Transverse colon (tissue), 4 donors: ENCODE measurements at regions not wholly inside any gene's neighbourhood (a gene's known extent, or its start where the extent isn't known, plus 50 kb on each side); places are given as distances from the start of the nearest gene placed in this dataset.

Experiments
- DNase-seq: peaks from one replicate; pipeline ENCODE4 v3.0.0-alpha.2; 2019
- H3K27ac ChIP-seq, 4 donors: fragments of 200-600 bp; sonication (generic); 2 replicates each; pipeline ENCODE4 v1.5.1; 2016 to 2018; ENCODE audit warnings: inconsistent platforms in 4 of 4
- H3K27me3 ChIP-seq: fragments of 200-600 bp; sonication (generic); 2 replicates; pipeline ENCODE4 v1.5.1; 2017; ENCODE audit warnings: inconsistent platforms
- H3K36me3 ChIP-seq, 4 donors: fragments of 200-600 bp; sonication (generic); 2 replicates each; pipeline ENCODE4 v1.5.1; 2017 to 2019; ENCODE audit warnings: inconsistent platforms in 4 of 4
- H3K4me1 ChIP-seq, 4 donors: fragments of 200-600 bp; sonication (generic); 2 replicates each; pipeline ENCODE4 v1.5.1; 2017 to 2020; ENCODE audit warnings: inconsistent platforms in 4 of 4
- H3K4me3 ChIP-seq, 4 donors: fragments of 200-600 bp; sonication (generic); 1 replicate in 1 of 4; 2 replicates in 3 of 4; pipeline versions ENCODE4 v1.5.1 to v1.6.1; 2017 to 2019; ENCODE audit warnings: inconsistent platforms in 4 of 4
- H3K9me3 ChIP-seq, 2 donors: fragments of 200-600 bp; sonication (generic); 2 replicates each; pipeline ENCODE4 v1.5.1; 2017 to 2019; ENCODE audit warnings: inconsistent platforms in 2 of 2
- EP300 ChIP-seq: sonication (generic); formaldehyde crosslinking; IDR thresholded peaks from one replicate; pipeline ENCODE4 v1.6.1; 2017; ENCODE audit warnings: antibody characterized with exemption, low read depth
- POLR2A ChIP-seq: fragments of 450-650 bp; IDR thresholded peaks from one replicate; pipeline ENCODE4 v1.6.1; 2016; ENCODE audit warnings: antibody characterized with exemption, mild to moderate bottlenecking, moderate library complexity
- POLR2AphosphoS5 ChIP-seq, 3 donors: sonication (generic); formaldehyde crosslinking; IDR thresholded peaks; one replicate each; pipeline ENCODE4 v1.6.1; 2016; ENCODE audit warnings: antibody characterized with exemption in 3 of 3
- WGBS, 2 donors: methylation state at CpG; one replicate each; pipeline ENCODE4 v1.1.5; 2018; ENCODE audit warnings: low coverage in 1 of 2; 5-methylcytosine and 5-hydroxymethylcytosine counted together
- in situ Hi-C, 4 donors: fragments of 200-750 bp; cut with MboI; loops; one replicate each; pipeline versions ENCODE4 v1.15.0 to v1.15.1; 2017; ENCODE audit warnings: low sequenced_read_pairs in 3 of 4, low pct_ligation_motif_present in 1 of 4, low pct_unique_long_range_greater_than_20kb in 1 of 4
- intact Hi-C: fragments of 100-400 bp; cut with DNase I; formaldehyde crosslinking; loops from one replicate; pipeline ENCODE4 v1.15.1; 2023; ENCODE audit warnings: low total_unique reads
- TF ChIP-seq, protein P1 (sequence below), 5 experiments: fragments of 200-600 bp in 3 of 5; fragments of 450-650 bp in 2 of 5; sonication (generic) in 3 of 5; IDR thresholded peaks; 1 replicate in 2 of 5; 2 replicates in 3 of 5; pipeline ENCODE4 v1.5.1; 2016 to 2017; ENCODE audit warnings: antibody characterized with exemption in 5 of 5, inconsistent platforms in 3 of 5, mild to moderate bottlenecking in 2 of 5, moderate library complexity in 1 of 5

DNA sequence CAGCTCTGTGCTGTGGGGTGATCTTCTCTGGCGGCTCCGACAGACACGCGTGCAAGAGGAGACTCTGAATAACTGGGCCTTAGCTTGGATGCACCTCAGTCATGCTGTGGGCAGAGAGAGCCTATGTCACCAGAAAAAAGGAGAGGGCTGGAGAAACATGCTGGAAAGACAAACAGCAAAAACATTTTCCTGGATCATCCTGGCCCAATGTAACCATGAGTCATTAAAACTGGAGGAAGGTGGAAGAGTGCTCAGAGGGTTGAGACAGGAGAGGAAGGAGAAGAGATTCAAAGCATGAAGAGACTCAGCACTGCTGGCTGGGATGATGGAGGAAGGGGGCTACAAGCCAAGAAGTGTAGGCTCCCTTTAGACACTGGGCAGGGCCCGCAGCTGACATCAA lies 292.0 kb downstream of the CDH26 start:
- no peaks in the 10 kb centered on the region for H3K4me1 ChIP-seq
- no peak for TF ChIP-seq EP300
- TF ChIP-seq POLR2AphosphoS5 (IDR thresholded peaks at IDR 0.05), result no peak
- no peak for TF ChIP-seq POLR2A
- TF ChIP-seq, protein P1, sequence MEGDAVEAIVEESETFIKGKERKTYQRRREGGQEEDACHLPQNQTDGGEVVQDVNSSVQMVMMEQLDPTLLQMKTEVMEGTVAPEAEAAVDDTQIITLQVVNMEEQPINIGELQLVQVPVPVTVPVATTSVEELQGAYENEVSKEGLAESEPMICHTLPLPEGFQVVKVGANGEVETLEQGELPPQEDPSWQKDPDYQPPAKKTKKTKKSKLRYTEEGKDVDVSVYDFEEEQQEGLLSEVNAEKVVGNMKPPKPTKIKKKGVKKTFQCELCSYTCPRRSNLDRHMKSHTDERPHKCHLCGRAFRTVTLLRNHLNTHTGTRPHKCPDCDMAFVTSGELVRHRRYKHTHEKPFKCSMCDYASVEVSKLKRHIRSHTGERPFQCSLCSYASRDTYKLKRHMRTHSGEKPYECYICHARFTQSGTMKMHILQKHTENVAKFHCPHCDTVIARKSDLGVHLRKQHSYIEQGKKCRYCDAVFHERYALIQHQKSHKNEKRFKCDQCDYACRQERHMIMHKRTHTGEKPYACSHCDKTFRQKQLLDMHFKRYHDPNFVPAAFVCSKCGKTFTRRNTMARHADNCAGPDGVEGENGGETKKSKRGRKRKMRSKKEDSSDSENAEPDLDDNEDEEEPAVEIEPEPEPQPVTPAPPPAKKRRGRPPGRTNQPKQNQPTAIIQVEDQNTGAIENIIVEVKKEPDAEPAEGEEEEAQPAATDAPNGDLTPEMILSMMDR (IDR thresholded peaks at IDR 0.05), result no peak
- 60 to 91% methylated on average over 1 to 5 of the region's 5 CpGs for WGBS, 2 donors
- H3K27me3 ChIP-seq, result no peaks in the 10 kb centered on the region
- intact Hi-C loops (no loop called here), in situ Hi-C loops (no loop called here)
- DNase-seq, result no peak
- H3K4me3 ChIP-seq, result no peak overlapping the region
- no peaks in the 10 kb centered on the region for H3K36me3 ChIP-seq
- no peaks in the 10 kb centered on the region for H3K9me3 ChIP-seq
- no peak overlapping the region for H3K27ac ChIP-seq

DNA sequence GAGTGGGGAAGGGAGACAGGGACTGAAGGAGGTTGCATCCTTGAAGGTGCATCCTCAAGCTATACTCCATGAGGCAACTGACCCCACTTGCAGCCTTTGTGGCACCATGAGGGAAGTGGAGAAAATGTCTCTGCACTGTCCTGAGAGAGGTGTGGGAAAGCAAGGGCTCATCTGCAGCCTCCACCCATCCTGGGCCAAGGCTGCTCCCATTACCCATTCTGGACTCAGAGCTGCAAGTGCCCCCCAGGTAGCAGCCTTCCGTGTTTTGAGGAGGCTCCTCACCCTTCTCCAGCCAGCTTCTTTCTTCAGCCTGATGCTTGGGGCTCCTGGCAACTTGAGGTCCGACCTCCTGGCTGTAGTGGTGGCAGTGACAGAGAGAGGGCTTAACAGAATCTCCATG lies 294.6 kb downstream of the CDH26 start:
- Histone ChIP-seq H3K36me3 (no peaks in the 10 kb centered on the region), H3K4me1 (no peaks in the 10 kb centered on the region), H3K9me3 (no peaks in the 10 kb centered on the region), H3K27ac (no peak overlapping the region), H3K4me3 (no peak overlapping the region), H3K27me3 (no peaks in the 10 kb centered on the region)
- 60 to 79% methylated on average over 1 to 2 of the region's 2 CpGs for WGBS, 2 donors
- TF ChIP-seq POLR2AphosphoS5 (IDR thresholded peaks at IDR 0.05) (no peak), POLR2A (no peak), EP300 (no peak)
- TF ChIP-seq, protein P1 (IDR thresholded peaks at IDR 0.05), result no peak
- no peak for DNase-seq
- in situ Hi-C loops (no loop called here), intact Hi-C loops (no loop called here)

DNA sequence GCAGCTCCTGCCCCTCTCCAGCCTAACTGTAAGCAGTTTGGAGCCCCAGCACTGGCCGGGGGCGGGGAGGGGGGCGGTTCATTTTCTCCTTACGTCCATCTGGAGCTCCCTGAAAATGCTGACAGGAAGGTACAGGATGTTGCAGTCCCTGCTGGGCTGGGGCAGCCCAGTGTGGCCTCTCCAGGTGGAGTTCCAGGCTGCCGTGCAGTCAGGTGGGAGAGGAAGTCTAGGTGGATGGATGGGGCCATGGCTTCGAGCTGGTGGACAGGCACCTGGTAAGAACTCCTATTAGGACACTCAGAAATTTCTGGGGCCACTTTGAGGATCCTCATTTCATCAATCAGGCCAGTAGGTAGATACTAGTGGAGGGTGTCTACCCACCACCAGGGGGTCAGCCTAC lies 295.2 kb downstream of the CDH26 start:
- intact Hi-C loops, result no loop called here
- no peak overlapping the region for H3K27ac ChIP-seq
- DNase-seq, result no peak
- no peaks in the 10 kb centered on the region for H3K9me3 ChIP-seq
- no peaks in the 10 kb centered on the region for H3K4me1 ChIP-seq
- 64% methylated on average over 2 of the region's 6 CpGs; no CpG with 5 or more reads in 1 of the 2 donors for WGBS, 2 donors
- TF ChIP-seq POLR2AphosphoS5 (IDR thresholded peaks at IDR 0.05), result no peak
- TF ChIP-seq EP300, result no peak
- TF ChIP-seq, protein P1 (IDR thresholded peaks at IDR 0.05), result no peak
- no peak for TF ChIP-seq POLR2A
- no peaks in the 10 kb centered on the region for H3K27me3 ChIP-seq
- H3K36me3 ChIP-seq, result no peaks in the 10 kb centered on the region
- H3K4me3 ChIP-seq, result no peak overlapping the region
- in situ Hi-C loops, result no loop called here

DNA sequence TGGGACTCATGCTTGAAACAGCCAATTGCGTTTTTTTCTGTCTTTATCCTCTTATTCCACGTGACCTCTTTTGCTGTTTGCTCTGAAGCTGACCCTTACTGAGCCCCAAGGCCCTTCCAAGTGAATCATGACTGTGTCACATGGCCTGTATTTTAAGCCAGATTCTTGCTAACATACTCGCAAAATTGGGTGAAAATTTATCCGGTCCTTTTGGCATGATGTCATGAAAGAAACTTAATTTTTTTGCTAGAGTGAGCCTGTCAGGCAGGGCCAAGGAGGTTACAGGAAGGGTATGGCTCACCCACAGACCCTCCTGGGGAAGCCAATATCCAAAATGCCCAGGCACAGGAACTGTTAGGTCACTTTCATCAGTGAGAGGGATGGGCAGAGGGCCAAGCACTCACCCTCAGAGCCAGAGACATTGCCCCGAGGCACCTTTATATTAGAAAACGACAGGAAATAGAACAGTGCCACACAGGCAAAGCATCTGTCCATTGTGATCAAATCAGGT lies 296.7 kb downstream of the CDH26 start:
- intact Hi-C loops, result no loop called here
- DNase-seq, result no peak
- no peak for TF ChIP-seq EP300
- TF ChIP-seq POLR2AphosphoS5 (IDR thresholded peaks at IDR 0.05), result no peak
- no peak for TF ChIP-seq POLR2A
- TF ChIP-seq, protein P1 (IDR thresholded peaks at IDR 0.05), result no peak
- Histone ChIP-seq H3K27me3 (no peaks in the 10 kb centered on the region), H3K27ac (no peak overlapping the region), H3K4me1 (no peaks in the 10 kb centered on the region), H3K36me3 (no peaks in the 10 kb centered on the region), H3K9me3 (no peaks in the 10 kb centered on the region), H3K4me3 (no peak overlapping the region)
- in situ Hi-C loops, result no loop called here
- 15 to 43% methylated on average over 2 to 6 of the region's 6 CpGs for WGBS, 2 donors
